ENCODE measurements at regions not wholly inside any gene's neighbourhood (a gene's known extent, or its start where the extent isn't known, plus 50 kb on each side); places are given as distances from the start of the nearest gene placed in this dataset.

DNA sequence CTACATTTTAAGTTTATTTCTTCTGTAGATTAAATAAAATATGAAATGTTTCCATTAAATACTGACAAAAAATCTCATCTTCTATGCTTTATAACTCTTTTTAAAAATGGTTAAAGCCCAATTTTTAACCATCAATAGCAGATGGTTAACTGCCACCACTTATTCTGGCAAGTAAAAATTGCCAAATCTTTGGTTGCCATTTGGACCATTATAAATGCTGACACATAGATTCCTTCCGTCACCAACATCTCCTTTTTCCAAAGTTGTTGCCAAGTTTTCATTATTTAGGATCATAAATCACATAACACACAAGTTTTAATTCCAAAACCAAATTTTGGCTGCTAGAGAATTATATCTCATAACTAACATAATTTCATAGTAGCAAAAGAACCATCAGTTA lies 1614.3 kb downstream of the REEP3 start:
- no peak for DNase-seq (ENCODE audit: low read depth)
- Histone ChIP-seq H3K27me3 (ENCODE audit: control insufficient read depth, insufficient read depth, low read length) (no peaks in the 10 kb centered on the region), H3K36me3 (ENCODE audit: control insufficient read depth, insufficient read depth, low read length) (no peaks in the 10 kb centered on the region), H3K4me3 (ENCODE audit: low read depth, low read length) (no peak overlapping the region)
- TF ChIP-seq, protein P1, sequence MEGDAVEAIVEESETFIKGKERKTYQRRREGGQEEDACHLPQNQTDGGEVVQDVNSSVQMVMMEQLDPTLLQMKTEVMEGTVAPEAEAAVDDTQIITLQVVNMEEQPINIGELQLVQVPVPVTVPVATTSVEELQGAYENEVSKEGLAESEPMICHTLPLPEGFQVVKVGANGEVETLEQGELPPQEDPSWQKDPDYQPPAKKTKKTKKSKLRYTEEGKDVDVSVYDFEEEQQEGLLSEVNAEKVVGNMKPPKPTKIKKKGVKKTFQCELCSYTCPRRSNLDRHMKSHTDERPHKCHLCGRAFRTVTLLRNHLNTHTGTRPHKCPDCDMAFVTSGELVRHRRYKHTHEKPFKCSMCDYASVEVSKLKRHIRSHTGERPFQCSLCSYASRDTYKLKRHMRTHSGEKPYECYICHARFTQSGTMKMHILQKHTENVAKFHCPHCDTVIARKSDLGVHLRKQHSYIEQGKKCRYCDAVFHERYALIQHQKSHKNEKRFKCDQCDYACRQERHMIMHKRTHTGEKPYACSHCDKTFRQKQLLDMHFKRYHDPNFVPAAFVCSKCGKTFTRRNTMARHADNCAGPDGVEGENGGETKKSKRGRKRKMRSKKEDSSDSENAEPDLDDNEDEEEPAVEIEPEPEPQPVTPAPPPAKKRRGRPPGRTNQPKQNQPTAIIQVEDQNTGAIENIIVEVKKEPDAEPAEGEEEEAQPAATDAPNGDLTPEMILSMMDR (IDR thresholded peaks at IDR 0.05; ENCODE audit: insufficient read depth, low read length, poor library complexity, severe bottlenecking) = no peak

DNA sequence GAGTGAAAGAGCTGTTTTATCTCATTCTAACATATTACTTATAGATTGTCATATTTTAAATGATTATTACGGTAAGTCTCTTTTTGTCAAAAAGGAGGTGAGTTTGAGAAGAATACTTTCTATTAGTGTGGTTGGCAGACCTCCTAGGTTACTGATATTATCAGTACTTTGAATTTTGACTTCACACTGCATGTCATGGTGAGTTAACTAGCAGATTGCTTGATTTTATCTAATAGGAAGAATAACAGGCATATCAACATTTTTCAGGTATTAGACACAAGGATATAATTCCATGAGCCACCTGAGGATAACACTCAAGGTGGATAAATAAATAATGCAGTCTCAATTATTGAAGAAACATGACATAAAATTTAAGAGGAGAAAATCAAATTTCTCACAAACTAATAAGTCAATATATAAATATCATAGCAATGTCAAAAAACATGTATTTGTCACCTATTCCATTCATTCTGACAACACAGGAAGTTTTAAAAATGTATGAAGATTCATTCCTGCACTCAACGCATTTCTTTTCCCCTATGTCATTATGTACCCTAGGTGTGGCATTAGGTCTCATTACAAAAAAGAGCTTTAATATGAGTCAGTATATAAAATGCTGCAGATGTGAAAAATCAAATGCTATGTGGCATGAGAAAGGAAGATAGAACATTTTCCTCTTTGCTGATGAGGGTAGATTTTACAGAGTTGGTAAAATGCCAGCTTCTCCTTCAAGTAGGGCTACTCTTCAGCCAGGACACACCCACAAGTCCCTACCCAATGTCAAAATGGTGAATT lies 1621.6 kb downstream of the REEP3 start:
- no peak for DNase-seq (ENCODE audit: low read depth)
- H3K4me3 ChIP-seq (ENCODE audit: low read depth, low read length) = no peak overlapping the region
- H3K36me3 ChIP-seq (ENCODE audit: control insufficient read depth, insufficient read depth, low read length) = no peaks in the 10 kb centered on the region
- H3K27me3 ChIP-seq (ENCODE audit: control insufficient read depth, insufficient read depth, low read length) = no peaks in the 10 kb centered on the region
- TF ChIP-seq, protein P1 (IDR thresholded peaks at IDR 0.05; ENCODE audit: insufficient read depth, low read length, poor library complexity, severe bottlenecking) = no peak

GRCh38 chr10:65143723-65144122 lies 1622.5 kb downstream of the REEP3 start:
- Histone ChIP-seq H3K36me3 (ENCODE audit: control insufficient read depth, insufficient read depth, low read length) (no peaks in the 10 kb centered on the region), H3K4me3 (ENCODE audit: low read depth, low read length) (no peak overlapping the region), H3K27me3 (ENCODE audit: control insufficient read depth, insufficient read depth, low read length) (no peaks in the 10 kb centered on the region)
- TF ChIP-seq, protein P1 (IDR thresholded peaks at IDR 0.05; ENCODE audit: insufficient read depth, low read length, poor library complexity, severe bottlenecking) = no peak
- no peak for DNase-seq (ENCODE audit: low read depth)

GRCh38 chr10:65149878-65150277 lies 1628.7 kb downstream of the REEP3 start:
- Histone ChIP-seq H3K36me3 (ENCODE audit: control insufficient read depth, insufficient read depth, low read length) (no peaks in the 10 kb centered on the region), H3K27me3 (ENCODE audit: control insufficient read depth, insufficient read depth, low read length) (no peaks in the 10 kb centered on the region), H3K4me3 (ENCODE audit: low read depth, low read length) (no peak overlapping the region)
- DNase-seq (ENCODE audit: low read depth) = no peak
- TF ChIP-seq, protein P1 (IDR thresholded peaks at IDR 0.05; ENCODE audit: insufficient read depth, low read length, poor library complexity, severe bottlenecking) = no peak

DNA sequence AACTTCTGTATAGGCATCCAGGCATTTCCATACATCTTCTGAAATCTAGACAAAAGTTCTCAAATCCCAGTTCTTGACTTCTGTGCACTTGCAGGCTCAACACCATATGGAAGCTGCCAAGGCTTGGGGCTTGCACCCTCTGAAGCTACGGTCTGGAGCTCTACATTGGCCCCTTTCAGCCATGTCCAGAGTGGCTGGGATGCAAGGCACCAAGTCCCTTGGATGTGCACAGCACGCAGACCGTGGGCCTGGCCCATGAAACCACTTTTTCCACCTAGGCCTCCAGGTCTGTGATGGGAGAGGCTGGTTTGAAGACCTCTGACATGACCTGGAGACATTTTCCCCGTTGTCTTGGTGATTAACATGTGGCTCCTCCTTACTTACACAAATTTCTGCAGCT lies 1645.1 kb downstream of the REEP3 start:
- no peak for DNase-seq (ENCODE audit: low read depth)
- TF ChIP-seq, protein P1 (IDR thresholded peaks at IDR 0.05; ENCODE audit: insufficient read depth, low read length, poor library complexity, severe bottlenecking) = no peak
- no peaks in the 10 kb centered on the region for H3K36me3 ChIP-seq (ENCODE audit: control insufficient read depth, insufficient read depth, low read length)
- no peak overlapping the region for H3K4me3 ChIP-seq (ENCODE audit: low read depth, low read length)
- no peaks in the 10 kb centered on the region for H3K27me3 ChIP-seq (ENCODE audit: control insufficient read depth, insufficient read depth, low read length)

- TF ChIP-seq, protein P1 (IDR thresholded peaks at IDR 0.05; ENCODE audit: insufficient read depth, low read length, poor library complexity, severe bottlenecking) = no peak
- no peak for DNase-seq (ENCODE audit: low read depth)
- Histone ChIP-seq H3K36me3 (ENCODE audit: control insufficient read depth, insufficient read depth, low read length) (no peaks in the 10 kb centered on the region), H3K4me3 (ENCODE audit: low read depth, low read length) (no peak overlapping the region), H3K27me3 (ENCODE audit: control insufficient read depth, insufficient read depth, low read length) (no peaks in the 10 kb centered on the region)
These were observed 1651.0 kb downstream of the REEP3 start for GRCh38 chr10:65172249-65172648.

Data from kidney epithelial cell (primary cell).